Lower lobe of right lung (tissue), 2 donors: ENCODE measurements at regions not wholly inside any gene's neighbourhood (a gene's known extent, or its start where the extent isn't known, plus 50 kb on each side); places are given as distances from the start of the nearest gene placed in this dataset.
"Not testable (repeated sequence)": the region's sequence is repeated elsewhere in the genome, so short reads cannot be mapped to it uniquely, and the experiment has no call there.

ENCODE experiments used
- ATAC-seq, 2 donors: fragments of 200-7000 bp; cut with Tn5 transposase; one replicate each; pipeline ENCODE4 v1.9.1; 2020 to 2022; ENCODE audit warnings: mild to moderate bottlenecking in 2 of 2, moderate library complexity in 2 of 2
- DNase-seq: peaks from one replicate; pipeline ENCODE4 v3.0.0-alpha.2; 2020
- H3K27ac ChIP-seq: fragments of 200-600 bp; one replicate; pipeline ENCODE4 v1.8.0; 2022
- H3K27me3 ChIP-seq: fragments of 200-600 bp; one replicate; pipeline ENCODE4 v1.8.0; 2022; ENCODE audit warnings: low read depth
- H3K36me3 ChIP-seq: fragments of 200-600 bp; one replicate; pipeline ENCODE4 v1.8.0; 2022; ENCODE audit warnings: mild to moderate bottlenecking
- H3K4me1 ChIP-seq: fragments of 200-600 bp; one replicate; pipeline ENCODE4 v1.8.0; 2022
- H3K4me3 ChIP-seq: fragments of 200-600 bp; one replicate; pipeline ENCODE4 v1.8.0; 2022; ENCODE audit warnings: mild to moderate bottlenecking
- H3K9me3 ChIP-seq: fragments of 200-600 bp; one replicate; pipeline ENCODE4 v1.8.0; 2022
- intact Hi-C: fragments of 100-400 bp; cut with DNase I; formaldehyde crosslinking; loops from one replicate; pipeline ENCODE4 v1.11.0; 2022
- TF ChIP-seq, protein P1 (sequence below): fragments of 200-600 bp; IDR thresholded peaks from one replicate; pipeline ENCODE4 v1.8.0; 2022; ENCODE audit warnings: antibody characterized with exemption, mild to moderate bottlenecking
- donor health status: DM: no; HTN: yes; CAD: no; lungs with severe emphysema.

GRCh38 chr1:104266612-104267011 is 516.9 kb downstream of the AMY1C start:
- intact Hi-C loops = no loop called here
- Histone ChIP-seq H3K9me3 (no peaks in the 10 kb centered on the region), H3K4me1 (no peaks in the 10 kb centered on the region), H3K27me3 (no peaks in the 10 kb centered on the region), H3K27ac (no peak overlapping the region), H3K4me3 (no peak overlapping the region), H3K36me3 (no peaks in the 10 kb centered on the region)
- DNase-seq (no peak), ATAC-seq (no peak)
- TF ChIP-seq, protein P1, sequence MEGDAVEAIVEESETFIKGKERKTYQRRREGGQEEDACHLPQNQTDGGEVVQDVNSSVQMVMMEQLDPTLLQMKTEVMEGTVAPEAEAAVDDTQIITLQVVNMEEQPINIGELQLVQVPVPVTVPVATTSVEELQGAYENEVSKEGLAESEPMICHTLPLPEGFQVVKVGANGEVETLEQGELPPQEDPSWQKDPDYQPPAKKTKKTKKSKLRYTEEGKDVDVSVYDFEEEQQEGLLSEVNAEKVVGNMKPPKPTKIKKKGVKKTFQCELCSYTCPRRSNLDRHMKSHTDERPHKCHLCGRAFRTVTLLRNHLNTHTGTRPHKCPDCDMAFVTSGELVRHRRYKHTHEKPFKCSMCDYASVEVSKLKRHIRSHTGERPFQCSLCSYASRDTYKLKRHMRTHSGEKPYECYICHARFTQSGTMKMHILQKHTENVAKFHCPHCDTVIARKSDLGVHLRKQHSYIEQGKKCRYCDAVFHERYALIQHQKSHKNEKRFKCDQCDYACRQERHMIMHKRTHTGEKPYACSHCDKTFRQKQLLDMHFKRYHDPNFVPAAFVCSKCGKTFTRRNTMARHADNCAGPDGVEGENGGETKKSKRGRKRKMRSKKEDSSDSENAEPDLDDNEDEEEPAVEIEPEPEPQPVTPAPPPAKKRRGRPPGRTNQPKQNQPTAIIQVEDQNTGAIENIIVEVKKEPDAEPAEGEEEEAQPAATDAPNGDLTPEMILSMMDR = no peak

DNA sequence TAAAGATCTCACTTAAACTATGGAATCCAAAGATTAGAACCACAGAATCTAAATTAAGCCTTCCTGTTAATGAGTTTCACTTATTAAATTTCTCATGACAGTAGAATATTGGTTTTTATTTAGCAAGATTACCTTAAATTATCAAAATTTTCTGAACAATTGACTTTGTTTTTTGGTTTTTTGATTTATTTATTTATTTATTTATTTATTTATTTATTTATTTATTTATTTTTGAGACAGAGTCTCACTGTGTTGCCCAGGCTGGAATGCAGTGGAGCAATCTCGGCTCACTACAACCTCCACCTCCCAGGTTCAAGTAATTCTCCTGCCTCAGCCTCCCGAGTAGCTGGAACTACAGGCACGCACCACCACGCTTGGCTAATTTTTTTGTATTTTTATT is 538.6 kb downstream of the AMY1C start:
- DNase-seq, H3K27me3 ChIP-seq, H3K36me3 ChIP-seq, intact Hi-C loops, H3K27ac ChIP-seq, ATAC-seq, H3K4me1 ChIP-seq, H3K4me3 ChIP-seq, H3K9me3 ChIP-seq: not testable (repeated sequence)

DNA sequence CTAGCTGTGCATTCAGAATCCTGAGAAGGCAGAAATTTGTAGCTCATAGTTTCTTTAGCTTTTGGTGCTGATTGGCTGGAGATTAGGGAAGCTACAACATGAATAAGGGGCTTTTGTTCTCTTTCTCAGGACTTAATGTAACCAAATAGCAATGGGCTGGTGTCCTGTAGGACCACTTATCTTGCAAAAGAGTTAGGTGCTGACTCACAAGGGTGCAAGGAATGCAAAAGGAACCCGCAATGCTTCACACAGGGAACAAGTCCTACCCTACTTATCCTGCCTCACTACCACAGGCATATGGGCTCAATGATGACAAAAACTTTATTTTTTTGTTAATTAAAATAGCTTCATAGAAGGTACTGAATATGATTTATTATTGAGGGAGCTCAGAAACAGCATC is 541.5 kb downstream of the AMY1C start:
- intact Hi-C loops = no loop called here
- DNase-seq = no peak

DNA sequence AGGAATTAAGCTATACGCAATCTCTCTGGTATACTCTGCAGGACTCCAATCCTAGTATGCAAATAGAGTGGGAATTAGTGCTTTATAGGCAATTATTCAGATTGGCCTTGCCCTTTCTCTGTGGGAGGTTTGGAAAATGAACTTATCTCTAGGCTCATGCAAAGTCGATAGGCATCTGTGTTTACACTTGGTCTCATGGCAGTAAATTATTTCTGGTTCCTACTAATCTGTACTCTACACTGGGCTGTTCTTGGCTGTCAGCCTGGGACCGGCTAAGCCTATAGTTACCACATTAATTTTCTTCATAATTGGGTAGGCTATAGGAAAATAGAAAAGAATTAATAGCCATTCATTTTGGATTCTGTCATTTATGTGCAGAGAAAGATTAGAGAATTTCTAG is 544.6 kb downstream of the AMY1C start:
- Histone ChIP-seq H3K4me1 (no peaks in the 10 kb centered on the region), H3K4me3 (no peak overlapping the region), H3K27me3 (no peaks in the 10 kb centered on the region), H3K9me3 (no peaks in the 10 kb centered on the region), H3K36me3 (no peaks in the 10 kb centered on the region), H3K27ac (no peak overlapping the region)
- TF ChIP-seq, protein P1 = no peak
- intact Hi-C loops = no loop called here
- ATAC-seq (no peak), DNase-seq (no peak)

More for the DNA sequence above, 541.5 kb downstream of the AMY1C start:
- H3K9me3 ChIP-seq = no peaks in the 10 kb centered on the region
- no peak for ATAC-seq
- no peak overlapping the region for H3K27ac ChIP-seq
- H3K36me3 ChIP-seq = no peaks in the 10 kb centered on the region
- no peaks in the 10 kb centered on the region for H3K27me3 ChIP-seq
- H3K4me1 ChIP-seq = no peaks in the 10 kb centered on the region
- no peak overlapping the region for H3K4me3 ChIP-seq
- TF ChIP-seq, protein P1 = no peak

DNA sequence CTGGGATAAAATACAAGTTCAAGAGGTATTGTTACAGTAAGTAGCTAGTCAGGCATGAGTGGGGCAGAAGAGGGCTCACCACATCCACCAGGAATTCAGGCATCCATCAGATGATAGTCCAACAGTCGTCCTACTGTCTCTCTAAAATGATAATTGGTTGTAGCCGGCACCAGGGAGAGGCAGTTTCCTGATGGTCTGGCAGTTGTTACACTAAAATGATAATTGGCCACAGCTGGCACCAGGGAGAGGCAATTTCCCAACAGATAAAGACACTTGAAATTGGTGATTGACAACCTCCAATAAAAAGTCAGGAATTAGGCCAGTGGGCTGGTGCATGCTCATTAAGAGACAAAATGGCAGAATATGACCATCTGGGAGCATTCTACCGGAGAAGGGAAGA is 545.8 kb downstream of the AMY1C start:
- TF ChIP-seq, protein P1 = no peak
- DNase-seq = no peak
- Histone ChIP-seq H3K4me1 (no peaks in the 10 kb centered on the region), H3K9me3 (no peaks in the 10 kb centered on the region), H3K27ac (no peak overlapping the region), H3K36me3 (no peaks in the 10 kb centered on the region), H3K4me3 (no peak overlapping the region), H3K27me3 (no peaks in the 10 kb centered on the region)
- ATAC-seq = no peak
- intact Hi-C loops = no loop called here

DNA sequence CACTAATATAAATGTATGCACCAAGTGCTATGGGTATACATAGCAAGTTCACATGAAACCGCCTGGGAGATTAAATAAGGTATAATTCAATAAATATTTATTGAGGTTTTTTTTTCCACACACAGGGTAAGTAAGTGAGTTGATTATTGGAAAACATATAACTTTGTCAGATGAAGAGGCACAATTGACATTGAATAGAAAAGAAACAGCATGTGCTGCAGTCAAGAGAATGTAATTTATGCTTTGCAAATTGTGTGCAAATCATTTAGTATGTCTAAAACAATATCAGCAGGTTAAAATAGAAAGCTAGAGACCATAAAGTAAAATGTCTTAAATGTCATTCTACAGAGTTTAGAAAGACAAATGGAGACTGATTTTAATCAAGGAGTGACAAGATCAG is 560.0 kb downstream of the AMY1C start:
- DNase-seq = no peak
- no peaks in the 10 kb centered on the region for H3K27me3 ChIP-seq
- H3K27ac ChIP-seq = no peak overlapping the region
- no peaks in the 10 kb centered on the region for H3K4me1 ChIP-seq
- ATAC-seq = no peak
- intact Hi-C loops = no loop called here
- TF ChIP-seq, protein P1 = no peak
- H3K4me3 ChIP-seq = no peak overlapping the region
- H3K9me3 ChIP-seq = no peaks in the 10 kb centered on the region
- H3K36me3 ChIP-seq = no peaks in the 10 kb centered on the region
